Trophoblast cell (in vitro differentiated cells and primary cell): ENCODE measurements at regions not wholly inside any gene's neighbourhood (a gene's known extent, or its start where the extent isn't known, plus 50 kb on each side); places are given as distances from the start of the nearest gene placed in this dataset.

ENCODE experiments used
- DNase-seq, 2 donors: peaks; one replicate each; pipeline ENCODE4 v3.0.0-alpha.2; 2016
- H2AFZ ChIP-seq: 2 replicates; pipeline ENCODE4 v1.6.1; 2013; ENCODE audit warnings: low read length, moderate library complexity, mild to moderate bottlenecking; ENCODE audit not compliant: insufficient read depth, poor library complexity
- H2AK5ac ChIP-seq: 2 replicates; pipeline ENCODE4 v1.6.1; 2013; ENCODE audit warnings: mild to moderate bottlenecking, low read length
- H2BK120ac ChIP-seq: 2 replicates; pipeline ENCODE4 v1.6.1; 2013; ENCODE audit warnings: low read length, mild to moderate bottlenecking, moderate library complexity; ENCODE audit not compliant: insufficient read depth, poor library complexity
- H2BK12ac ChIP-seq: 2 replicates; pipeline ENCODE4 v1.6.1; 2013; ENCODE audit warnings: mild to moderate bottlenecking, low read length, moderate library complexity
- H2BK5ac ChIP-seq: 2 replicates; pipeline ENCODE4 v1.6.1; 2013; ENCODE audit warnings: low read length, low read depth, moderate library complexity, mild to moderate bottlenecking; ENCODE audit not compliant: poor library complexity
- H3K14ac ChIP-seq: 2 replicates; pipeline ENCODE4 v1.6.1; 2013; ENCODE audit warnings: mild to moderate bottlenecking, low read length
- H3K18ac ChIP-seq: 2 replicates; pipeline ENCODE4 v1.6.1; 2013; ENCODE audit warnings: mild to moderate bottlenecking, low read length
- H3K23ac ChIP-seq: 2 replicates; pipeline ENCODE4 v1.6.1; 2013; ENCODE audit warnings: low read length
- H3K27ac ChIP-seq: 2 replicates; pipeline ENCODE4 v1.5.1; 2013; ENCODE audit warnings: low read depth, mild to moderate bottlenecking, inconsistent platforms, low read length, moderate library complexity
- H3K27me3 ChIP-seq: 2 replicates; pipeline ENCODE4 v1.6.1; 2013; ENCODE audit warnings: inconsistent platforms, mild to moderate bottlenecking, low read length, moderate library complexity; ENCODE audit not compliant: insufficient read depth
- H3K36me3 ChIP-seq, 2 experiments: 1 replicate in 1 of 2; 2 replicates in 1 of 2; pipeline ENCODE4 v1.6.1; 2013; ENCODE audit warnings: low read length in 2 of 2, mild to moderate bottlenecking in 2 of 2, moderate library complexity in 1 of 2; ENCODE audit not compliant: insufficient read depth in 2 of 2, control insufficient read depth in 1 of 2
- H3K4ac ChIP-seq: 2 replicates; pipeline ENCODE4 v1.6.1; 2013; ENCODE audit warnings: low read depth, mild to moderate bottlenecking, low read length, moderate library complexity
- H3K4me1 ChIP-seq, 2 experiments: 1 replicate in 1 of 2; 2 replicates in 1 of 2; pipeline ENCODE4 v1.6.1; 2013; ENCODE audit warnings: low read length in 2 of 2, mild to moderate bottlenecking in 2 of 2, moderate library complexity in 1 of 2; ENCODE audit not compliant: insufficient read depth in 2 of 2, control insufficient read depth in 1 of 2
- H3K4me2 ChIP-seq: 2 replicates; pipeline ENCODE4 v1.6.1; 2013; ENCODE audit warnings: inconsistent platforms, mild to moderate bottlenecking, low read length, moderate library complexity
- H3K4me3 ChIP-seq: 2 replicates; pipeline ENCODE4 v1.5.1; 2013; ENCODE audit warnings: mild to moderate bottlenecking, low read depth, low read length, inconsistent platforms
- H3K79me1 ChIP-seq: one replicate; pipeline ENCODE4 v1.6.1; 2013; ENCODE audit warnings: low read length
- H3K79me2 ChIP-seq: 2 replicates; pipeline ENCODE4 v1.6.1; 2013; ENCODE audit warnings: low read length, mild to moderate bottlenecking; ENCODE audit not compliant: control insufficient read depth, insufficient read depth, poor library complexity
- H3K9ac ChIP-seq: 2 replicates; pipeline ENCODE4 v1.6.1; 2013; ENCODE audit warnings: mild to moderate bottlenecking, low read length
- H3K9me3 ChIP-seq: 2 replicates; pipeline ENCODE4 v1.6.1; 2013; ENCODE audit warnings: low read depth, mild to moderate bottlenecking, control low read depth, inconsistent platforms, low read length; ENCODE audit not compliant: insufficient read depth
- H4K12ac ChIP-seq: 2 replicates; pipeline ENCODE4 v1.6.1; 2013; ENCODE audit warnings: low read depth, mild to moderate bottlenecking, low read length, moderate library complexity
- H4K8ac ChIP-seq: 2 replicates; pipeline ENCODE4 v1.6.1; 2013; ENCODE audit warnings: low read depth, mild to moderate bottlenecking, low read length, moderate library complexity
- H4K91ac ChIP-seq: one replicate; pipeline ENCODE4 v1.6.1; 2013; ENCODE audit warnings: low read depth, mild to moderate bottlenecking, low read length, moderate library complexity
- WGBS: extraction: QIAGEN DNeasy Blood & Tissue Kit; methylation state at CpG from one replicate; pipeline ENCODE4 v1.1.7; 2013; ENCODE audit warnings: missing lambda C conversion rate; ENCODE audit not compliant: insufficient read length, insufficient coverage; ENCODE audit errors: extremely low coverage; 5-methylcytosine and 5-hydroxymethylcytosine counted together

DNA sequence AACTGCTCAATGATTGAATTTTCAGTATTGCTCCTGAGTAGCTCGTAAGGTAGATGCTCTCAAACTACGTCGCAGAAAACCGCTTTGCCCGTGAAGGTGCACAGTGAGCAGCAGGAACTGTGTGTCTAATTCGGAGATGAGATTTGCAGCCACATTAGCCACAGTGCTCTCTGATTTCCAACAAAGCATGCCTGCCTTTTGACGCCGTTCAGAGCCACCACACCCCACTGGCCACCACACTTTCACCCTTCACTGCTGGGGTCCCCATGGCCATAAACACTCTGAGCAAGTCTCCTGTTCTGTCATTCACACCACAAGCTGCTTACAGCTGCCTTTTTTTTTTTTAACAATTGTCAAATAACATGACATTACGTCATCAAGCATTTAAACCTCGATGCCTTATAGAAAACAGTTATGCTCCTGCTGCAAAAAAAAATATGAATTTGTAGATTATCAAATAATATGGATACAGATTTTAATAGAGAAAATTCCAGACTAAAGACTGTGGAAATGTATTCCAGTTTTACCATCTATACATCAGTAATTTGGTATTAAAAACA lies 578.8 kb upstream of the PFKP start:
- H3K79me2 ChIP-seq: no peaks in the 10 kb centered on the region
- H4K91ac ChIP-seq: no peak overlapping the region
- H2AFZ ChIP-seq: no peak overlapping the region
- no peaks in the 10 kb centered on the region for H3K36me3 ChIP-seq
- H3K23ac ChIP-seq: no peak overlapping the region
- no peak overlapping the region for H3K4me3 ChIP-seq
- no peak overlapping the region for H2BK5ac ChIP-seq
- H3K18ac ChIP-seq: no peak overlapping the region
- H2BK12ac ChIP-seq: no peak overlapping the region
- no peak overlapping the region for H4K8ac ChIP-seq
- H2AK5ac ChIP-seq: no peak overlapping the region
- H3K79me1 ChIP-seq: no peaks in the 10 kb centered on the region
- no peak overlapping the region for H4K12ac ChIP-seq
- no peak overlapping the region for H3K14ac ChIP-seq
- H3K4ac ChIP-seq: no peak overlapping the region
- no peak overlapping the region for H2BK120ac ChIP-seq
- no peak overlapping the region for H3K9ac ChIP-seq
- no peak overlapping the region for H3K27ac ChIP-seq
- DNase-seq: no peak
- no CpG with 5 or more reads among the region's 10 CpGs for WGBS
- no peaks in the 10 kb centered on the region for H3K27me3 ChIP-seq
- no peaks in the 10 kb centered on the region for H3K4me1 ChIP-seq
- H3K9me3 ChIP-seq: peaks cover 4% of the 10 kb centered on the region
- no peak overlapping the region for H3K4me2 ChIP-seq

DNA sequence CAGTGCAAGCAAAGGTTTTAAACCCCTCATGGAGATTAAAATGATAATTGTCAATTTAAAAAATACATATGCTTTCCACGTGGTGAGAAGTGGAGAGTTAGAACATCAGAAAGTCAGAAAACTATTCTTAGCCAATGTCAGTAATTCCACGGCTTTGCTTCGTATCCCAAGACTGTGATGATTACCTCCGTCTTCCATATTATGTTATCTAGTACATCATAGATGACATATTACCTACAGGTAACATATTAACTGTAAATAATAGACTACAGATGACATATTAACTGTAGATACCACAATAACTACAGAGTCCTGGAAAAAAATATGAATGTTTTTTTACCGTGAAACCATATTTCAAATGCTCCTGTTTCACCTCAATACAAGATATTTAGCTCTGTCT lies 579.4 kb upstream of the PFKP start:
- Histone ChIP-seq H3K9ac (no peak overlapping the region), H3K27ac (no peak overlapping the region), H3K27me3 (no peaks in the 10 kb centered on the region), H3K4me3 (no peak overlapping the region), H3K23ac (no peak overlapping the region), H3K9me3 (peaks cover 4% of the 10 kb centered on the region), H2AFZ (no peak overlapping the region), H3K4me2 (no peak overlapping the region), H3K14ac (no peak overlapping the region), H2BK120ac (no peak overlapping the region), H3K4me1 (no peaks in the 10 kb centered on the region), H4K91ac (no peak overlapping the region), H2AK5ac (no peak overlapping the region), H4K12ac (no peak overlapping the region), H3K36me3 (no peaks in the 10 kb centered on the region), H3K4ac (no peak overlapping the region), H3K79me1 (no peaks in the 10 kb centered on the region), H3K18ac (no peak overlapping the region), H2BK5ac (no peak overlapping the region), H4K8ac (no peak overlapping the region), H2BK12ac (no peak overlapping the region), H3K79me2 (no peaks in the 10 kb centered on the region)
- no CpG with 5 or more reads among the region's 5 CpGs for WGBS
- no peak for DNase-seq

DNA sequence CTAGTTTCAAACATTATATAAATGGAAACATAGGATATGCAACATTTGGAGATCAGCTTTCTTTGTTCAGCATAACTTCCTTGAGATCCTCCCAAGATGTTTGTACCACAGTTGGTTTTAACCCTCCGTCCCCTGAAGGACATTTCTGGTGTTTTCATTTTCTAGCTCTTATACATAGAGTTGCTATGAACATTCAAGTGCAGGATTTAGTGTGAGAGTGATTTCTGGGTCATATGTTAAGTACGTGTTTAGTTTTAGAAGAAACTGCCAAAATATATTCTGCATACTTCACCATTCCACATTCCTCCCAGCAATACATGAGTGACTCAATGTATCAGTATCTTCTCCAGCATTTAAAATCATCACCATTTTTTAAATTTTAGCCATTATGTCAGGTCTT lies 588.7 kb upstream of the PFKP start:
- H3K27me3 ChIP-seq: no peaks in the 10 kb centered on the region
- H3K4me3 ChIP-seq: no peak overlapping the region
- no peak overlapping the region for H3K4ac ChIP-seq
- no peak overlapping the region for H4K8ac ChIP-seq
- H3K9ac ChIP-seq: no peak overlapping the region
- no peak overlapping the region for H3K4me2 ChIP-seq
- H3K14ac ChIP-seq: no peak overlapping the region
- H4K91ac ChIP-seq: no peak overlapping the region
- H3K4me1 ChIP-seq: no peaks in the 10 kb centered on the region
- H3K79me1 ChIP-seq: no peaks in the 10 kb centered on the region
- H4K12ac ChIP-seq: no peak overlapping the region
- no peak overlapping the region for H2BK120ac ChIP-seq
- H3K79me2 ChIP-seq: no peaks in the 10 kb centered on the region
- no peak overlapping the region for H3K23ac ChIP-seq
- no peak overlapping the region for H2BK5ac ChIP-seq
- H2AK5ac ChIP-seq: no peak overlapping the region
- H2AFZ ChIP-seq: no peak overlapping the region
- H3K18ac ChIP-seq: no peak overlapping the region
- no peak overlapping the region for H2BK12ac ChIP-seq
- peaks cover 2% of the 10 kb centered on the region for H3K9me3 ChIP-seq
- DNase-seq: no peak
- no CpG with 5 or more reads among the region's 2 CpGs for WGBS
- no peak overlapping the region for H3K27ac ChIP-seq
- no peaks in the 10 kb centered on the region for H3K36me3 ChIP-seq

DNA sequence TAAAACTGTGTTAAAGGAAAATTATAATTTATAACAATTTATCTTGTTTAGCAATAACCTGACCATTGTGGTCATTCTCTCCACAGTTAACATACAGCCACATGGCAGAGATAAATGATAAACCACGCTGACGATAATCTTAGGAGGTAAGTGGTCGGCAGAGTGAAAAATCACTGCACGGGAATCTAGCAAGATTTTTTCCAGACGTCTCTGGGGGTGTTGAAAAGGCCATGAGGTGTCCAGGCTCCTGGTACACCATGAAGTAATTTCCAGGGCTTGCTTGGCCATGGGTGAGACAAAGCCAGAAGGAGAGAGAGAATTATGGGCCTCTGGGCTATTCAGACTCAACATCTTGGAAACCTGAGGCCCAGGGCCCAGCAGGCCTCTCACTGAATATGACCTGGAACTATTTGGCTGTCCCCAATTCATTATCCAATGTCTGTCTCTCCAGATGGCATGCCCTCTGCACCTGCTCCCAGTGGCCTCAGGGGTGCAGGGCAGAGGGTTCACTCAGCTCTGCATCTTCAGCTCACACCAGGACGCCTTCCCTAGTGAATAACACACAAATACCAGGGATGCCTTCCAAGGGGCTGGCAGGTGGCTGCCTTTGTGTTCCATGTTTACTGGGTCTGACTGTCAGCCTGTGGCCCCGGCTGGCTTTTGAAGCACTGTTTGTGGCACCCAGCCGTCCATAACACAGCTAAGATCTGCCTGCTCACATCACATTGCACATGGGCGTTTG lies 590.4 kb upstream of the PFKP start:
- no peak overlapping the region for H3K27ac ChIP-seq
- H3K36me3 ChIP-seq: no peaks in the 10 kb centered on the region
- H3K14ac ChIP-seq: no peak overlapping the region
- H4K12ac ChIP-seq: no peak overlapping the region
- no peak overlapping the region for H2AK5ac ChIP-seq
- H3K4me1 ChIP-seq: no peaks in the 10 kb centered on the region
- H3K18ac ChIP-seq: no peak overlapping the region
- no peak overlapping the region for H3K4ac ChIP-seq
- no peak for DNase-seq
- no peaks in the 10 kb centered on the region for H3K79me1 ChIP-seq
- H3K9me3 ChIP-seq: peaks cover 2% of the 10 kb centered on the region
- H3K79me2 ChIP-seq: no peaks in the 10 kb centered on the region
- no peak overlapping the region for H2BK120ac ChIP-seq
- no peak overlapping the region for H2BK12ac ChIP-seq
- no peak overlapping the region for H2BK5ac ChIP-seq
- WGBS: no CpG with 5 or more reads among the region's 9 CpGs
- H3K27me3 ChIP-seq: no peaks in the 10 kb centered on the region
- H3K4me3 ChIP-seq: peak overlapping the region; percentile 13
- no peak overlapping the region for H4K91ac ChIP-seq
- no peak overlapping the region for H4K8ac ChIP-seq
- no peak overlapping the region for H3K4me2 ChIP-seq
- H2AFZ ChIP-seq: no peak overlapping the region
- H3K23ac ChIP-seq: no peak overlapping the region
- no peak overlapping the region for H3K9ac ChIP-seq
